Thyroid gland (tissue), 4 donors: ENCODE measurements at regions not wholly inside any gene's neighbourhood (a gene's known extent, or its start where the extent isn't known, plus 50 kb on each side); places are given as distances from the start of the nearest gene placed in this dataset.
"Not testable (repeated sequence)": the region's sequence is repeated elsewhere in the genome, so short reads cannot be mapped to it uniquely, and the experiment has no call there.

Experiments used
- DNase-seq, 2 donors: peaks; one replicate each; pipeline ENCODE4 v3.0.0-alpha.2; 2019
- H3K27ac ChIP-seq, 3 donors: fragments of 200-600 bp; sonication (generic); 1 replicate in 2 of 3; 2 replicates in 1 of 3; pipeline ENCODE4 v1.5.1; 2016 to 2019; ENCODE audit warnings: mild to moderate bottlenecking in 1 of 3, moderate library complexity in 1 of 3
- H3K27me3 ChIP-seq: fragments of 200-600 bp; sonication (generic); one replicate; pipeline ENCODE4 v1.5.1; 2019
- H3K36me3 ChIP-seq, 2 donors: fragments of 200-600 bp; sonication (generic); one replicate each; pipeline ENCODE4 v1.5.1; 2016 to 2019
- H3K4me1 ChIP-seq, 2 donors: fragments of 200-600 bp; sonication (generic); one replicate each; pipeline ENCODE4 v1.5.1; 2017 to 2019
- H3K4me3 ChIP-seq, 3 donors: fragments of 200-600 bp; sonication (generic); replicated peaks in 1 of 3; 1 replicate in 2 of 3; 2 replicates in 1 of 3; pipeline ENCODE4 v1.5.1; 2016; ENCODE audit warnings: mild to moderate bottlenecking in 1 of 3
- H3K9me3 ChIP-seq: fragments of 200-600 bp; sonication (generic); one replicate; pipeline ENCODE4 v1.5.1; 2017
- CTCF ChIP-seq, 6 experiments: fragments of 200-600 bp in 3 of 6; fragments of 450-650 bp in 3 of 6; sonication (generic) in 3 of 6; IDR thresholded peaks; one replicate each; pipeline ENCODE4 v1.5.1; 2016 to 2019; ENCODE audit warnings: antibody characterized with exemption in 6 of 6, mild to moderate bottlenecking in 2 of 6, inconsistent platforms in 1 of 6, moderate library complexity in 1 of 6
- POLR2A ChIP-seq, 2 donors: fragments of 450-650 bp; IDR thresholded peaks; one replicate each; pipeline ENCODE4 v1.6.1; 2017; ENCODE audit warnings: antibody characterized with exemption in 2 of 2, mild to moderate bottlenecking in 2 of 2, moderate library complexity in 1 of 2
- WGBS, 2 donors: methylation state at CpG; one replicate each; pipeline ENCODE4 v1.1.5; 2017; 5-methylcytosine and 5-hydroxymethylcytosine counted together
- intact Hi-C: fragments of 100-400 bp; cut with DNase I; formaldehyde crosslinking; loops from one replicate; pipeline ENCODE4 v1.15.1; 2023

GRCh38 chr2:869357-869871, 81.2 kb upstream of the SNTG2 start:
- 61 to 73% methylated on average over 15 to 16 of the region's 16 CpGs for WGBS, 2 donors
- H3K27me3 ChIP-seq: no peaks in the 10 kb centered on the region

GRCh38 chr2:868857-869256, 81.8 kb upstream of the SNTG2 start:
- H3K36me3 ChIP-seq, DNase-seq, H3K9me3 ChIP-seq, intact Hi-C loops, H3K27me3 ChIP-seq, H3K4me3 ChIP-seq: not testable (repeated sequence)
- H3K27ac ChIP-seq: peak overlapping the region in 1 of 3 donors; percentile 81
- WGBS, 2 donors: 94 to 98% methylated on average over 11 to 49 of the region's 51 CpGs
- peaks cover 28 to 40% of the 10 kb centered on the region in 2 donors for H3K4me1 ChIP-seq

More at GRCh38 chr2:869357-869871, 81.2 kb upstream of the SNTG2 start:
- Histone ChIP-seq H3K36me3 (no peaks in the 10 kb centered on the region), H3K27ac (peak overlapping the region; percentile 9 to 81 (median 56)), H3K4me1 (peaks cover 32 to 45% of the 10 kb centered on the region in 2 donors), H3K4me3 (no peak overlapping the region), H3K9me3 (no peaks in the 10 kb centered on the region)
- TF ChIP-seq POLR2A (IDR thresholded peaks at IDR 0.05) (no peak), CTCF (IDR thresholded peaks at IDR 0.05) (no peak)
- DNase-seq: peak in 1 of 2 donors; percentile 22
- intact Hi-C loops: no loop called here

GRCh38 chr2:867296-867695, 83.4 kb upstream of the SNTG2 start:
- intact Hi-C loops: no loop called here
- H3K4me1 ChIP-seq: peaks cover 17 to 30% of the 10 kb centered on the region in 2 donors
- WGBS, 2 donors: 87 to 94% methylated on average over 9 of the region's 9 CpGs
- TF ChIP-seq POLR2A (IDR thresholded peaks at IDR 0.05) (no peak), CTCF (IDR thresholded peaks at IDR 0.05) (no peak)
- no peak overlapping the region for H3K4me3 ChIP-seq
- H3K9me3 ChIP-seq: no peaks in the 10 kb centered on the region
- DNase-seq: no peak
- H3K36me3 ChIP-seq: no peaks in the 10 kb centered on the region
- no peaks in the 10 kb centered on the region for H3K27me3 ChIP-seq
- H3K27ac ChIP-seq: peak overlapping the region in 1 of 3 donors; percentile 17

- peak in 1 of 2 donors; percentile 17 for DNase-seq
- H3K27ac ChIP-seq: peak overlapping the region in 1 of 3 donors; percentile 17
Observed at GRCh38 chr2:866887-867286, 83.8 kb upstream of the SNTG2 start.

GRCh38 chr2:866009-866680, 84.5 kb upstream of the SNTG2 start:
- Histone ChIP-seq H3K4me3 (no peak overlapping the region), H3K36me3 (no peaks in the 10 kb centered on the region), H3K4me1 (peaks cover 17 to 30% of the 10 kb centered on the region in 2 donors), H3K27ac (no peak overlapping the region), H3K27me3 (no peaks in the 10 kb centered on the region), H3K9me3 (no peaks in the 10 kb centered on the region)
- 69 to 74% methylated on average over 15 of the region's 15 CpGs for WGBS, 2 donors
- intact Hi-C loops: no loop called here
- TF ChIP-seq POLR2A (IDR thresholded peaks at IDR 0.05): no peak
- TF ChIP-seq CTCF (IDR thresholded peaks at IDR 0.05): no peak
- no peak for DNase-seq

More at GRCh38 chr2:866887-867286, 83.8 kb upstream of the SNTG2 start:
- Histone ChIP-seq H3K4me3 (no peak overlapping the region), H3K9me3 (no peaks in the 10 kb centered on the region), H3K27me3 (no peaks in the 10 kb centered on the region), H3K4me1 (peaks cover 17 to 30% of the 10 kb centered on the region in 2 donors), H3K36me3 (no peaks in the 10 kb centered on the region)
- intact Hi-C loops: no loop called here
- no peak for TF ChIP-seq POLR2A (IDR thresholded peaks at IDR 0.05)
- no peak for TF ChIP-seq CTCF (IDR thresholded peaks at IDR 0.05)
- WGBS, 2 donors: 64 to 73% methylated on average over 6 of the region's 6 CpGs
